SK-N-SH (cell line): ENCODE measurements at regions not wholly inside any gene's neighbourhood (a gene's known extent, or its start where the extent isn't known, plus 50 kb on each side); places are given as distances from the start of the nearest gene placed in this dataset.

Experiments
- CTCF ChIA-PET: fragments of 300-600, 350-600 bp; formaldehyde crosslinking; extraction: SDS; loops from one replicate; lab custom pipeline; 2021; lab: Yijun Ruan, JAX
- POLR2A ChIA-PET: fragments of 350-600 bp; sonication (Branson Sonifier 250); formaldehyde crosslinking; extraction: SDS; loops from one replicate; lab custom pipeline; 2020; ENCODE audit warnings: antibody characterized with exemption, inconsistent platforms; lab: Yijun Ruan, JAX
- DNase-seq: peaks from one replicate; pipeline ENCODE4 v3.0.0; 2012
- H2AFZ ChIP-seq: fragments of 200-600 bp; sonication (generic); 2 replicates; pipeline ENCODE4 v1.8.1; 2016; ENCODE audit warnings: antibody characterized with exemption, mild to moderate bottlenecking, low read depth
- H3F3A ChIP-seq: fragments of 200-600 bp; sonication (generic); replicated peaks from 2 replicates; pipeline ENCODE3; 2016; ENCODE audit warnings: antibody characterized with exemption, mild to moderate bottlenecking; ENCODE audit not compliant: insufficient read depth
- H3K27ac ChIP-seq, 2 experiments: fragments of 200-500 bp in 1 of 2; fragments of 200-600 bp in 1 of 2; sonication (Bioruptor generic) in 1 of 2; sonication (generic), shearing (Covaris generic) in 1 of 2; 2 replicates each; pipeline versions ENCODE4 v1.5.1 to v1.6.1; 2014 to 2016; ENCODE audit warnings: low read depth in 2 of 2, inconsistent platforms in 1 of 2, low read length in 1 of 2, mild to moderate bottlenecking in 1 of 2, mixed read lengths in 1 of 2
- H3K27me3 ChIP-seq: fragments of 200-600 bp; sonication (generic), shearing (Covaris generic); 2 replicates; pipeline ENCODE4 v1.6.1; 2016; ENCODE audit warnings: mixed run types; ENCODE audit not compliant: insufficient read depth
- H3K36me3 ChIP-seq, 2 experiments: fragments of 200-500 bp in 1 of 2; fragments of 200-600 bp in 1 of 2; sonication (Bioruptor generic) in 1 of 2; sonication (generic) in 1 of 2; replicated peaks in 1 of 2; 2 replicates each; pipeline versions ENCODE3 to v1.5.1; 2014 to 2016; ENCODE audit warnings: low read length in 1 of 2, mild to moderate bottlenecking in 1 of 2; ENCODE audit not compliant: insufficient read depth in 2 of 2, control insufficient read depth in 1 of 2
- H3K4me1 ChIP-seq, 2 experiments: fragments of 200-500 bp in 1 of 2; fragments of 200-600 bp in 1 of 2; sonication (Bioruptor generic) in 1 of 2; sonication (generic), shearing (Covaris generic) in 1 of 2; 2 replicates each; pipeline versions ENCODE4 v1.5.1 to v1.6.1; 2014 to 2016; ENCODE audit warnings: low read depth in 1 of 2, low read length in 1 of 2, mixed run types in 1 of 2; ENCODE audit not compliant: insufficient read depth in 2 of 2, control insufficient read depth in 1 of 2
- H3K4me2 ChIP-seq: fragments of 200-600 bp; sonication (generic), shearing (Covaris generic); 2 replicates; pipeline ENCODE4 v1.6.1; 2017; ENCODE audit warnings: mixed run types
- H3K4me3 ChIP-seq, 2 experiments: fragments of 200-500 bp in 1 of 2; fragments of 200-600 bp in 1 of 2; sonication (Bioruptor generic) in 1 of 2; sonication (generic), shearing (Covaris generic) in 1 of 2; 2 replicates each; pipeline versions ENCODE4 v1.5.1 to v1.8.1; 2014 to 2016; ENCODE audit warnings: low read depth in 2 of 2, inconsistent platforms in 1 of 2, low read length in 1 of 2, mild to moderate bottlenecking in 1 of 2, mixed read lengths in 1 of 2, moderate library complexity in 1 of 2
- H3K79me2 ChIP-seq: fragments of 200-600 bp; sonication (generic); 2 replicates; pipeline ENCODE4 v1.8.1; 2017; ENCODE audit warnings: mild to moderate bottlenecking; ENCODE audit not compliant: insufficient read depth
- H3K9ac ChIP-seq: fragments of 200-600 bp; sonication (generic); 2 replicates; pipeline ENCODE4 v1.6.1; 2017; ENCODE audit warnings: mixed run types
- H3K9me2 ChIP-seq: fragments of 200-600 bp; sonication (generic); 2 replicates; pipeline ENCODE4 v1.6.1; 2017; ENCODE audit warnings: mixed run types
- H3K9me3 ChIP-seq: fragments of 200-600 bp; sonication (generic); 2 replicates; pipeline ENCODE4 v1.6.1; 2017; ENCODE audit warnings: mixed run types, mild to moderate bottlenecking, moderate library complexity
- H4K20me1 ChIP-seq: fragments of 200-600 bp; sonication (generic); 2 replicates; pipeline ENCODE4 v1.6.1; 2017; ENCODE audit warnings: mild to moderate bottlenecking, mixed run types; ENCODE audit not compliant: insufficient read depth
- CHD2 ChIP-seq: fragments of 150-350 bp; IDR thresholded peaks from 2 replicates; pipeline ENCODE4 v1.6.1; 2018; ENCODE audit warnings: low read length; ENCODE audit not compliant: partially characterized antibody
- CTCF ChIP-seq: fragments of 200-600 bp; sonication (generic); IDR thresholded peaks from 2 replicates; pipeline ENCODE4 v1.6.1; 2017; ENCODE audit warnings: antibody characterized with exemption, mild to moderate bottlenecking, moderate library complexity
- FOXJ3 ChIP-seq: sonication (generic); formaldehyde crosslinking; IDR thresholded peaks from 2 replicates; pipeline ENCODE4 v1.5.1; 2020; ENCODE audit warnings: mild to moderate bottlenecking, missing genetic modification reagents
- GABPA ChIP-seq: IDR thresholded peaks from 2 replicates; pipeline ENCODE4 v1.4.0; 2012; ENCODE audit warnings: low read depth, mild to moderate bottlenecking
- GATA2 ChIP-seq: sonication (generic); formaldehyde crosslinking; IDR thresholded peaks from 2 replicates; pipeline ENCODE4 v1.5.0; 2020; ENCODE audit warnings: mild to moderate bottlenecking, missing genetic modification reagents
- JUND ChIP-seq: IDR thresholded peaks from 2 replicates; pipeline ENCODE4 v1.4.0; 2012
- RCOR1 ChIP-seq: fragments of 150-350 bp; IDR thresholded peaks from 2 replicates; pipeline ENCODE4 v1.6.1; 2017; ENCODE audit warnings: antibody characterized with exemption, low read length
- RFX5 ChIP-seq: IDR thresholded peaks from 2 replicates; pipeline ENCODE4 v1.6.1; 2012; ENCODE audit warnings: mild to moderate bottlenecking, improper control_type of control experiment, low read length
- RXRA ChIP-seq: IDR thresholded peaks from 2 replicates; pipeline ENCODE4 v1.4.0; 2012; ENCODE audit warnings: low read depth, mild to moderate bottlenecking, borderline replicate concordance
- SIN3A ChIP-seq: IDR thresholded peaks from 2 replicates; pipeline ENCODE4 v1.6.1; 2012; ENCODE audit warnings: low read depth, mild to moderate bottlenecking, low read length, moderate library complexity, borderline replicate concordance
- SMC3 ChIP-seq: IDR thresholded peaks from 2 replicates; pipeline ENCODE4 v1.6.1; 2012; ENCODE audit warnings: low read depth, low read length, improper control_type of control experiment
- TEAD4 ChIP-seq: IDR thresholded peaks from 2 replicates; pipeline ENCODE4 v1.4.0; 2012; ENCODE audit warnings: mild to moderate bottlenecking, borderline replicate concordance; ENCODE audit not compliant: insufficient read depth
- YY1 ChIP-seq: IDR thresholded peaks from 2 replicates; pipeline ENCODE4 v1.4.0; 2012; ENCODE audit warnings: low read depth, mild to moderate bottlenecking
- WGBS: methylation state at CpG from one replicate; pipeline ENCODE4 v1.1.6; 2017; ENCODE audit warnings: low lambda C conversion rate; 5-methylcytosine and 5-hydroxymethylcytosine counted together

- no peaks in the 10 kb centered on the region for H3K4me1 ChIP-seq
- H3K36me3 ChIP-seq: no peaks in the 10 kb centered on the region
- H3K27ac ChIP-seq: no peak overlapping the region
- DNase-seq: no peak
- H2AFZ ChIP-seq: no peak overlapping the region
- H3K27me3 ChIP-seq: peaks cover 50% of the 10 kb centered on the region; the same call in 1 of the 2 replicates
- no peak overlapping the region for H3K9ac ChIP-seq
- H3K79me2 ChIP-seq: no peaks in the 10 kb centered on the region
- H4K20me1 ChIP-seq: no peaks in the 10 kb centered on the region
- TF ChIP-seq GABPA: no peak
- no peak for TF ChIP-seq JUND
- no peak for TF ChIP-seq CTCF
- TF ChIP-seq SMC3: no peak
- no peak for TF ChIP-seq RXRA
- no peak for TF ChIP-seq TEAD4
- H3K9me2 ChIP-seq: no peaks in the 10 kb centered on the region
- 17% methylated on average over 2 of the region's 18 CpGs for WGBS
- H3F3A ChIP-seq: no peaks in the 10 kb centered on the region
- no peak overlapping the region for H3K4me2 ChIP-seq
- ChIA-PET POLR2A (no interaction called here), CTCF (no interaction called here)
- H3K4me3 ChIP-seq: no peak overlapping the region
- no peaks in the 10 kb centered on the region for H3K9me3 ChIP-seq
These were observed 142.9 kb upstream of the SPACA7 start for GRCh38 chr13:112233256-112233655.

- Histone ChIP-seq H3K27ac (no peak overlapping the region), H3K79me2 (no peaks in the 10 kb centered on the region), H2AFZ (no peak overlapping the region), H3K36me3 (no peaks in the 10 kb centered on the region), H3F3A (no peaks in the 10 kb centered on the region), H4K20me1 (no peaks in the 10 kb centered on the region), H3K9me3 (no peaks in the 10 kb centered on the region), H3K9ac (no peak overlapping the region), H3K27me3 (peaks cover 48% of the 10 kb centered on the region; the same call in 1 of the 2 replicates), H3K4me1 (no peaks in the 10 kb centered on the region), H3K9me2 (no peaks in the 10 kb centered on the region), H3K4me3 (no peak overlapping the region), H3K4me2 (no peak overlapping the region)
- 60% methylated on average over 8 of the region's 8 CpGs for WGBS
- CTCF ChIA-PET: no interaction called here
- POLR2A ChIA-PET: no interaction called here
- no peak for TF ChIP-seq RFX5
- no peak for TF ChIP-seq CHD2
- no peak for TF ChIP-seq JUND
- no peak for TF ChIP-seq YY1
- no peak for TF ChIP-seq SIN3A
- TF ChIP-seq FOXJ3 (CRISPR knock-in tag): no peak
- TF ChIP-seq GATA2 (CRISPR knock-in tag): no peak
- TF ChIP-seq RCOR1: no peak
- DNase-seq: no peak
These were observed 142.4 kb upstream of the SPACA7 start for GRCh38 chr13:112233716-112234115.
